ENCODE measurements at regions not wholly inside any gene's neighbourhood (a gene's known extent, or its start where the extent isn't known, plus 50 kb on each side); places are given as distances from the start of the nearest gene placed in this dataset.
A peak's percentile ranks its signal among the peaks of the same experiment; 100 is the strongest.

DNA sequence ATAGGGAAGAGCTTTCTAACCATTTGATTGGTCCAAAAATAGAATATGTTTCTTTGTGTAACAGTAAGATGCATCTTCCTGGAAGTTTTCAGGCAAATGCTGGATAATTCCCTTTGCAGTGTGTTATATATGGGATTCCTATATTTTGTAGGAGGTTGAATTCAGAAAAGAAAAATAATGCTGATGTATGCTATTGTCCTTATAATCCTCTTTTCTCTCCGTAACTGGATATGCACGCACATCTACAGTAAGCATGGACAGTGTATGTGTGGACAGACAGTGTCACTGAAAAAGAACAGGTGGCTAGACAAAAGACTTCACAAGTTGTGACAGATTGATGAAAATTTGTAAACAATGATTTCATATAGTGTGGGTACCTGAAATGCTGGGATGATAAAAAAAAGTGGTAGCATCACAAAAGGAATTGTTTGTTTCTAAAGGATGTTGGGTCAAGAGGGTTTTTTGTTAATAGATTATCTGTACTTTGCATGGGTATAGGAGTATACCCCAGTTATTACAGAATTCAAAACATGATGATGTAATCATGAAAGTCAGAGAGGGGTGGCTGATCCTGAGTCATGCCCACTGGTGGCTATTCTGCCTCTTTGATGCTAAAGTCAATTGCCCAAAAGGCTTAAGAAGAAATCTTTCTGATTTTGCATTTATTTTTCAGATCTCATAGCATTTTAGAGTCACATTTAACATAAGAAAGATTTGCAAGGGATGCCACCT lies 160.7 kb upstream of the TMTC1 start:
- no peaks in the 10 kb centered on the region for H3K27me3 ChIP-seq
- no peak overlapping the region for H3K4me3 ChIP-seq
- no peaks in the 10 kb centered on the region for H3K36me3 ChIP-seq
- peaks cover 0 to 5% (median 0%) of the 10 kb centered on the region in 3 donors for H3K9me3 ChIP-seq
- DNase-seq = no peak
- TF ChIP-seq, protein P1, sequence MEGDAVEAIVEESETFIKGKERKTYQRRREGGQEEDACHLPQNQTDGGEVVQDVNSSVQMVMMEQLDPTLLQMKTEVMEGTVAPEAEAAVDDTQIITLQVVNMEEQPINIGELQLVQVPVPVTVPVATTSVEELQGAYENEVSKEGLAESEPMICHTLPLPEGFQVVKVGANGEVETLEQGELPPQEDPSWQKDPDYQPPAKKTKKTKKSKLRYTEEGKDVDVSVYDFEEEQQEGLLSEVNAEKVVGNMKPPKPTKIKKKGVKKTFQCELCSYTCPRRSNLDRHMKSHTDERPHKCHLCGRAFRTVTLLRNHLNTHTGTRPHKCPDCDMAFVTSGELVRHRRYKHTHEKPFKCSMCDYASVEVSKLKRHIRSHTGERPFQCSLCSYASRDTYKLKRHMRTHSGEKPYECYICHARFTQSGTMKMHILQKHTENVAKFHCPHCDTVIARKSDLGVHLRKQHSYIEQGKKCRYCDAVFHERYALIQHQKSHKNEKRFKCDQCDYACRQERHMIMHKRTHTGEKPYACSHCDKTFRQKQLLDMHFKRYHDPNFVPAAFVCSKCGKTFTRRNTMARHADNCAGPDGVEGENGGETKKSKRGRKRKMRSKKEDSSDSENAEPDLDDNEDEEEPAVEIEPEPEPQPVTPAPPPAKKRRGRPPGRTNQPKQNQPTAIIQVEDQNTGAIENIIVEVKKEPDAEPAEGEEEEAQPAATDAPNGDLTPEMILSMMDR (IDR thresholded peaks at IDR 0.05) = no peak
- peaks cover 0 to 43% (median 1%) of the 10 kb centered on the region in 4 donors for H3K4me1 ChIP-seq
- intact Hi-C loops (cut with DNase I; ENCODE audit: low total_unique reads) = no loop called here
- H3K27ac ChIP-seq = peak overlapping the region; percentile 46 to 65

GRCh38 chr12:29943683-29944082 lies 159.9 kb upstream of the TMTC1 start:
- no peaks in the 10 kb centered on the region for H3K27me3 ChIP-seq
- DNase-seq = no peak
- TF ChIP-seq, protein P1 (IDR thresholded peaks at IDR 0.05) = no peak
- peaks cover 0 to 37% (median 1%) of the 10 kb centered on the region in 4 donors for H3K4me1 ChIP-seq
- no peak overlapping the region for H3K4me3 ChIP-seq
- H3K9me3 ChIP-seq = peaks cover 0 to 5% (median 0%) of the 10 kb centered on the region in 3 donors
- H3K27ac ChIP-seq = peak overlapping the region; percentile 65 to 69
- intact Hi-C loops (cut with DNase I; ENCODE audit: low total_unique reads) = no loop called here
- H3K36me3 ChIP-seq = no peaks in the 10 kb centered on the region

DNA sequence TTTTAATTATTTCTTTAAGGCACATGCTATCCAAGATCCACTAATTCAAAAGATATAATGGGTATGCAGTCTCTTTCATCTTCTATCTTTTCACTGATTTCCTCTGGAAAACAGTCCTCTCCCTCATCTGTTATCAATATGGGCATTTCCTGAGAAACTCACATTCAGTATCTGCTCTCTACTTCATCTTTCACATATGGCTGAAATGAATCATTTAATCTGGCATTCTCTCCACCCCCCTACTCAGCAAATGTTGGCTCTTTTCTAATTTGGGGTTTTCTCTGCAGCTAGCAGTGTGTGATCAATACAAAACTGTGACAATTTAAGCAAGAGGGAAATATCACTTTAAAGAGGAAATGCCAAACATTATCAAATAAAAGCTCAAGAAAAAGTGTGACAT lies 157.1 kb upstream of the TMTC1 start:
- H3K4me3 ChIP-seq = no peak overlapping the region
- H3K4me1 ChIP-seq = peaks cover 0 to 37% (median 1%) of the 10 kb centered on the region in 4 donors
- no peak for DNase-seq
- intact Hi-C loops (cut with DNase I; ENCODE audit: low total_unique reads) = no loop called here
- peaks cover 0 to 5% (median 0%) of the 10 kb centered on the region in 3 donors for H3K9me3 ChIP-seq
- H3K27ac ChIP-seq = peak overlapping the region in 1 of 2 donors; percentile 20
- TF ChIP-seq, protein P1 (IDR thresholded peaks at IDR 0.05) = no peak
- H3K36me3 ChIP-seq = no peaks in the 10 kb centered on the region
- H3K27me3 ChIP-seq = no peaks in the 10 kb centered on the region

GRCh38 chr12:29930503-29930902 lies 146.8 kb upstream of the TMTC1 start:
- H3K4me3 ChIP-seq = no peak overlapping the region
- H3K27ac ChIP-seq = no peak overlapping the region
- TF ChIP-seq, protein P1 (IDR thresholded peaks at IDR 0.05) = no peak
- intact Hi-C loops (cut with DNase I; ENCODE audit: low total_unique reads) = no loop called here
- no peaks in the 10 kb centered on the region for H3K36me3 ChIP-seq
- no peak for DNase-seq
- no peaks in the 10 kb centered on the region for H3K4me1 ChIP-seq
- no peaks in the 10 kb centered on the region for H3K9me3 ChIP-seq
- H3K27me3 ChIP-seq = no peaks in the 10 kb centered on the region

- Histone ChIP-seq H3K36me3 (no peaks in the 10 kb centered on the region), H3K4me1 (no peaks in the 10 kb centered on the region), H3K4me3 (no peak overlapping the region), H3K27ac (no peak overlapping the region), H3K27me3 (no peaks in the 10 kb centered on the region), H3K9me3 (no peaks in the 10 kb centered on the region)
- DNase-seq = no peak
- TF ChIP-seq, protein P1 (IDR thresholded peaks at IDR 0.05) = no peak
- intact Hi-C loops (cut with DNase I; ENCODE audit: low total_unique reads) = no loop called here
Observed at GRCh38 chr12:29929295-29929694, 145.6 kb upstream of the TMTC1 start.
